K562 (cell line): ENCODE measurements at regions not wholly inside any gene's neighbourhood (a gene's known extent, or its start where the extent isn't known, plus 50 kb on each side); places are given as distances from the start of the nearest gene placed in this dataset.
A peak's percentile ranks its signal among the peaks of the same experiment; 100 is the strongest.

Experiments used
- ATAC-seq: fragments of 200-7000 bp; cut with Tn5 transposase; 3 replicates; pipeline ENCODE4 v1.9.1; 2020; ENCODE audit warnings: moderate library complexity
- BruUV-seq: library from RNA; stranded (reverse); fragments of 400-500 nt; replicated peaks from 2 replicates; lab custom pipeline; 2021; lab: Mats Ljungman, UMichigan
- CTCF ChIA-PET: fragments of 300-600 bp; formaldehyde crosslinking; extraction: SDS; loops from one replicate; lab custom pipeline; 2021; ENCODE audit warnings: low intra/inter-chr PET ratio; lab: Yijun Ruan, JAX
- POLR2A ChIA-PET: fragments of 300-600, 350-650 bp; sonication (Branson Sonifier 250); formaldehyde crosslinking; extraction: SDS; loops from one replicate; lab custom pipeline; 2021; ENCODE audit warnings: antibody characterized with exemption, inconsistent platforms; lab: Yijun Ruan, JAX
- DNase-seq, 4 experiments: peaks; one replicate each; pipeline versions ENCODE4 v3.0.0 to v3.0.0-alpha.2; 2011 to 2018; ENCODE audit warnings: low spot score in 3 of 4, mixed read lengths in 3 of 4; ENCODE audit errors: extremely low read depth in 1 of 4
- FAIRE-seq: peaks from 2 replicates; lab custom pipeline; 2011; peaks lifted over from hg19 to GRCh38; lab: Jason Lieb, UNC
- H2AFZ ChIP-seq: 2 replicates; pipeline ENCODE4 v1.6.0; 2011; ENCODE audit warnings: low read depth, low read length, control low read depth, inconsistent platforms
- H3K27ac ChIP-seq: fragments of 200-600 bp; 3 replicates; pipeline ENCODE4 v1.8.0; 2011; ENCODE audit warnings: low read depth, mild to moderate bottlenecking, control low read depth, inconsistent platforms, low read length, moderate library complexity, mixed read lengths; ENCODE audit errors: extremely low read depth
- H3K27me3 ChIP-seq, 2 experiments: fragments of 300-600 bp in 1 of 2; 2 replicates in 1 of 2; 3 replicates in 1 of 2; pipeline versions ENCODE4 v1.6.0 to v1.8.0; 2011; ENCODE audit warnings: inconsistent platforms in 2 of 2, low read length in 2 of 2, mild to moderate bottlenecking in 1 of 2, mixed read lengths in 1 of 2, moderate library complexity in 1 of 2; ENCODE audit not compliant: control insufficient read depth in 2 of 2, insufficient read depth in 2 of 2
- H3K36me3 ChIP-seq: fragments of 300-600 bp; 3 replicates; pipeline ENCODE4 v1.8.0; 2011; ENCODE audit warnings: mild to moderate bottlenecking, low read length, inconsistent platforms; ENCODE audit not compliant: control insufficient read depth, insufficient read depth
- H3K4me1 ChIP-seq, 2 experiments: fragments of 200-600 bp in 1 of 2; replicated peaks in 1 of 2; 2 replicates in 1 of 2; 3 replicates in 1 of 2; pipeline versions ENCODE4 v1.5.1 to v1.8.0; 2011; ENCODE audit warnings: inconsistent platforms in 2 of 2, low read length in 2 of 2, mild to moderate bottlenecking in 1 of 2, mixed read lengths in 1 of 2, moderate library complexity in 1 of 2; ENCODE audit not compliant: control insufficient read depth in 2 of 2, insufficient read depth in 2 of 2
- H3K4me2 ChIP-seq: 2 replicates; pipeline ENCODE4 v1.6.1; 2011; ENCODE audit warnings: low read length, control low read depth, inconsistent platforms, mixed read lengths; ENCODE audit not compliant: insufficient read depth
- H3K4me3 ChIP-seq: fragments of 200-600 bp; sonication (generic), shearing (Covaris generic); 2 replicates; pipeline ENCODE4 v1.5.1; 2016; ENCODE audit warnings: control low read depth, inconsistent platforms
- H3K79me2 ChIP-seq: fragments of 200-600 bp; 3 replicates; pipeline ENCODE4 v1.8.0; 2011; ENCODE audit warnings: low read length, inconsistent platforms; ENCODE audit not compliant: control insufficient read depth, insufficient read depth
- H3K9ac ChIP-seq, 2 experiments: 2 replicates each; pipeline versions ENCODE4 v1.6.0 to v1.6.1; 2011; ENCODE audit warnings: low read depth in 2 of 2, low read length in 2 of 2, control low read depth in 1 of 2, inconsistent platforms in 1 of 2, mild to moderate bottlenecking in 1 of 2, mixed read lengths in 1 of 2; ENCODE audit not compliant: insufficient read depth in 1 of 2
- H3K9me1 ChIP-seq: one replicate; pipeline ENCODE4 v1.6.0; 2011; ENCODE audit warnings: inconsistent platforms, mild to moderate bottlenecking, low read length, moderate library complexity; ENCODE audit not compliant: control insufficient read depth, insufficient read depth
- H3K9me3 ChIP-seq: replicated peaks from 2 replicates; pipeline ENCODE4 v1.5.1; 2011; ENCODE audit warnings: low read depth, low read length, inconsistent platforms; ENCODE audit not compliant: control insufficient read depth, insufficient read depth
- H4K20me1 ChIP-seq: replicated peaks from 2 replicates; pipeline ENCODE4 v1.6.1; 2011; ENCODE audit warnings: low read length, inconsistent platforms, mixed read lengths; ENCODE audit not compliant: control insufficient read depth, insufficient read depth
- BACH1 ChIP-seq: fragments of 200-800 bp; sonication (Bioruptor generic); IDR thresholded peaks from 2 replicates; pipeline ENCODE4 v1.6.1; 2016; ENCODE audit warnings: missing genetic modification characterization, missing compliant biosample characterization
- EHMT2 ChIP-seq: fragments of 450-650 bp; IDR thresholded peaks from 2 replicates; pipeline ENCODE4 v1.6.1; 2018; ENCODE audit warnings: antibody characterized with exemption
- FOSL1 ChIP-seq: fragments of 200-800 bp; sonication (Bioruptor generic); conservative IDR thresholded peaks from 2 replicates; pipeline ENCODE4 v1.6.1; 2016; ENCODE audit warnings: missing genetic modification characterization, missing compliant biosample characterization
- MCM5 ChIP-seq: fragments of 450-650 bp; IDR thresholded peaks from 2 replicates; pipeline ENCODE4 v1.6.1; 2016; ENCODE audit warnings: low read depth
- RHOXF2B ChIP-seq: fragments of 250-450 bp; sonication (Bioruptor Pico); conservative IDR thresholded peaks from 2 replicates; pipeline ENCODE4 v1.5.1; 2021
- SMC3 ChIP-seq: conservative IDR thresholded peaks from 2 replicates; pipeline ENCODE4 v1.6.1; 2011; ENCODE audit warnings: low read depth, low read length, improper control_type of control experiment; ENCODE audit not compliant: insufficient read depth
- SRF ChIP-seq, 2 experiments: fragments of 250-450, 450-650 bp in 1 of 2; sonication (Bioruptor Pico) in 1 of 2; sonication (generic) in 1 of 2; formaldehyde crosslinking; IDR thresholded peaks; 2 replicates each; pipeline versions ENCODE4 v1.5.0 to v1.5.1; 2020 to 2022; ENCODE audit warnings: mild to moderate bottlenecking in 1 of 2, missing genetic modification reagents in 1 of 2
- YY1 ChIP-seq, 3 experiments: IDR thresholded peaks; 2 replicates each; pipeline ENCODE4 v1.6.1; 2011; ENCODE audit warnings: low read length in 2 of 3, mild to moderate bottlenecking in 2 of 3, moderate library complexity in 2 of 3, borderline replicate concordance in 1 of 3, control low read depth in 1 of 3, low read depth in 1 of 3; ENCODE audit not compliant: insufficient read depth in 3 of 3, insufficient replicate concordance in 2 of 3, control insufficient read depth in 1 of 3, insufficient read length in 1 of 3; ENCODE audit errors: extremely low read depth in 1 of 3
- ZNF384 ChIP-seq: IDR thresholded peaks from 2 replicates; pipeline ENCODE4 v1.6.1; 2012; ENCODE audit warnings: low read depth, low read length, improper control_type of control experiment
- ZNF584 ChIP-seq: fragments of 200-800 bp; sonication (Bioruptor generic); IDR thresholded peaks from 2 replicates; pipeline ENCODE4 v1.6.1; 2016; ENCODE audit warnings: low read depth, mild to moderate bottlenecking, missing genetic modification characterization, missing compliant biosample characterization
- ZNF764 ChIP-seq: fragments of 250-450 bp; sonication (Bioruptor Pico); IDR thresholded peaks from 2 replicates; pipeline ENCODE4 v1.4.0; 2020; ENCODE audit warnings: low read depth, mild to moderate bottlenecking, moderate library complexity
- WGBS: fragments of 100-300 bp; shearing (Covaris generic); methylation state at CpG from one replicate; pipeline ENCODE4 v1.1.6; 2016; ENCODE audit warnings: low coverage, mixed read lengths; ENCODE audit not compliant: insufficient coverage; ENCODE audit errors: missing lambda C conversion rate; 5-methylcytosine and 5-hydroxymethylcytosine counted together
- in situ Hi-C: fragments of 300-500 bp; cut with MboI; formaldehyde crosslinking; loops from 4 replicates; pipeline ENCODE4 v1.15.0; 2018; ENCODE audit warnings: inconsistent platforms, mixed read lengths
- intact Hi-C: fragments of 100-400 bp; cut with micrococcal nuclease; formaldehyde crosslinking; loops from 2 replicates; pipeline ENCODE4 v1.14.2; 2022
- TF ChIP-seq, protein P1 (sequence below): IDR thresholded peaks from 2 replicates; pipeline ENCODE4 v1.6.1; 2012; ENCODE audit warnings: low read depth, low read length, improper control_type of control experiment, borderline replicate concordance
- TF ChIP-seq, protein P2 (sequence below), 3 experiments: IDR thresholded peaks in 2 of 3; conservative IDR thresholded peaks in 1 of 3; 2 replicates each; pipeline ENCODE4 v1.5.1; 2011 to 2012; ENCODE audit warnings: low read length in 3 of 3, mild to moderate bottlenecking in 3 of 3, control low read depth in 2 of 3, improper control_type of control experiment in 1 of 3, inconsistent platforms in 1 of 3, low read depth in 1 of 3, mixed read lengths in 1 of 3, moderate library complexity in 1 of 3; ENCODE audit not compliant: insufficient read depth in 2 of 3
- TF ChIP-seq, protein P3 (sequence below): fragments of 250-450 bp; sonication (Bioruptor Pico); IDR thresholded peaks from 2 replicates; pipeline ENCODE4 v1.5.0; 2022; ENCODE audit warnings: mild to moderate bottlenecking

DNA sequence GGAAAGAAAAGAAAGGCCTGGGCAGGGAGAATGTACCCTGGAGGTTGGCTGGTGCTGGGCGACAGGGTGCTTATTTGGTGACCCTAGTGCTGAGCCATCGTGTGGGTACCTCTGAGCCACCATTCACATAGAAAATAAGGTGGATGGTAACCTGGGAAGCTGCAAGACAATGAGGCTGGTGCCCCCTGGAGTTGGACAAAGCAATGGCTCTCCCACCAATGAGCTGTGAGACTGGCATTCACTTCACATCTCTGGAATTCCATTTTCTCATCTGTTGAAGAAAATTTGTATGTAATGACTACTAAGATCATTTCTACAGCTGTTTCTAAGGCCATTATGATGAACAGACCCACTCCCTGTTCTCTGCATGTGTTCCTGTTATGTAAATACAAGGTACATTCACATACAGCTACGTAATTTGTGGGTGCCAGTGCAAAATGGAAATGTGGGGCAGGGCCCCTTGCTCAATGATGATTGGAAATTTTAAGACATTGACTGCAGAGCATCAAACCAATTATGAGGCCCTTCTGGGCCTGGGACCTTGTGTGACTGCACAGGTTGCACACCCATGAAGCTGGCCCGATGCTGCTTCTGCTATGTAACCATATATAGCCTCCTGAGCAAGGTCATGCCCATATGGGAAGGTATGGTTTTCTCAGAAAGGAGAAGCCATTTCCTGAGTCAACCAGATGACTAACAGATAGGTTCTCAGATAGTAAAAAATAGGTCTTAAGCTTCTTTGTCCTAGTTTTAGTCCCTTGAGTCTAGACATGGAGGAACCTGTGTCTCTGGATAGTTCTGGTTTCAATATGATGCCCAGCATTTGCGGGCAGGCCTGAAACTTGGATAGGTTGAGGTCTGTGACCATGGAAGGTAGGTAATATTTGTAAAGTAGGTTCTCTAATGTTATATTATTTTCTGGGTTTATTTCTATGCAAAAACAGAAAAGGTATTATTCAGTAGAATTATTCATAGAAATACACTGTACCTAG, 63.4 kb upstream of the IGF1 start:
- Histone ChIP-seq H4K20me1 (no peaks in the 10 kb centered on the region), H3K27me3 (no peaks in the 10 kb centered on the region), H3K4me3 (no peak overlapping the region), H3K27ac (no peak overlapping the region), H3K9me3 (no peaks in the 10 kb centered on the region), H2AFZ (no peak overlapping the region), H3K9me1 (no peaks in the 10 kb centered on the region), H3K4me2 (no peak overlapping the region), H3K9ac (no peak overlapping the region), H3K79me2 (no peaks in the 10 kb centered on the region), H3K4me1 (no peaks in the 10 kb centered on the region; a peak in 2 of 5 replicates), H3K36me3 (no peaks in the 10 kb centered on the region)
- BruUV-seq, result no TSS peak
- POLR2A ChIA-PET, result interaction anchor here (2.4 kb wide), 1 partner anchor 10 kb away, joined by 11 read pairs; no protein-coding TSS in a partner anchor
- intact Hi-C loops, result loop anchor here (5.0 kb wide), 1 partner anchor 601 kb away; no protein-coding TSS in a partner anchor
- in situ Hi-C loops, result no loop called here
- FAIRE-seq, result no peak
- DNase-seq, result peak in 1 of 4 experiments; percentile 12
- 18% methylated on average over 5 of the region's 5 CpGs for WGBS
- peak; percentile 71; the same call in 2 of the 3 replicates for ATAC-seq
- CTCF ChIA-PET, result no interaction called here
- no peak for TF ChIP-seq ZNF384
- TF ChIP-seq, protein P1, sequence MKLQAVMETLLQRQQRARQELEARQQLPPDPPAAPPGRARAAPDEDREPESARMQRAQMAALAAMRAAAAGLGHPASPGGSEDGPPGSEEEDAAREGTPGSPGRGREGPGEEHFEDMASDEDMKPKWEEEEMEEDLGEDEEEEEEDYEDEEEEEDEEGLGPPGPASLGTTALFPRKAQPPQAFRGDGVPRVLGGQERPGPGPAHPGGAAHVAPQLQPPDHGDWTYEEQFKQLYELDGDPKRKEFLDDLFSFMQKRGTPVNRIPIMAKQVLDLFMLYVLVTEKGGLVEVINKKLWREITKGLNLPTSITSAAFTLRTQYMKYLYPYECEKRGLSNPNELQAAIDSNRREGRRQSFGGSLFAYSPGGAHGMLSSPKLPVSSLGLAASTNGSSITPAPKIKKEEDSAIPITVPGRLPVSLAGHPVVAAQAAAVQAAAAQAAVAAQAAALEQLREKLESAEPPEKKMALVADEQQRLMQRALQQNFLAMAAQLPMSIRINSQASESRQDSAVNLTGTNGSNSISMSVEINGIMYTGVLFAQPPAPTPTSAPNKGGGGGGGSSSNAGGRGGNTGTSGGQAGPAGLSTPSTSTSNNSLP, result no peak
- no peak for TF ChIP-seq ZNF584 (CRISPR knock-in tag)
- TF ChIP-seq, protein P2, sequence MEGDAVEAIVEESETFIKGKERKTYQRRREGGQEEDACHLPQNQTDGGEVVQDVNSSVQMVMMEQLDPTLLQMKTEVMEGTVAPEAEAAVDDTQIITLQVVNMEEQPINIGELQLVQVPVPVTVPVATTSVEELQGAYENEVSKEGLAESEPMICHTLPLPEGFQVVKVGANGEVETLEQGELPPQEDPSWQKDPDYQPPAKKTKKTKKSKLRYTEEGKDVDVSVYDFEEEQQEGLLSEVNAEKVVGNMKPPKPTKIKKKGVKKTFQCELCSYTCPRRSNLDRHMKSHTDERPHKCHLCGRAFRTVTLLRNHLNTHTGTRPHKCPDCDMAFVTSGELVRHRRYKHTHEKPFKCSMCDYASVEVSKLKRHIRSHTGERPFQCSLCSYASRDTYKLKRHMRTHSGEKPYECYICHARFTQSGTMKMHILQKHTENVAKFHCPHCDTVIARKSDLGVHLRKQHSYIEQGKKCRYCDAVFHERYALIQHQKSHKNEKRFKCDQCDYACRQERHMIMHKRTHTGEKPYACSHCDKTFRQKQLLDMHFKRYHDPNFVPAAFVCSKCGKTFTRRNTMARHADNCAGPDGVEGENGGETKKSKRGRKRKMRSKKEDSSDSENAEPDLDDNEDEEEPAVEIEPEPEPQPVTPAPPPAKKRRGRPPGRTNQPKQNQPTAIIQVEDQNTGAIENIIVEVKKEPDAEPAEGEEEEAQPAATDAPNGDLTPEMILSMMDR (IDR thresholded peaks at IDR 0.05 in 2 of 3, conservative IDR thresholded peaks at IDR 0.05 in 1 of 3; ENCODE audit: insufficient read depth in 2 of 3, low read depth in 1 of 3, low read length in 3 of 3), result peak; percentile 28 to 50 (median 49); a peak in 5 of 6 replicates
- no peak for TF ChIP-seq BACH1 (tag)
- TF ChIP-seq FOSL1, result peak; percentile 79
- no peak for TF ChIP-seq EHMT2
- TF ChIP-seq SRF (CRISPR knock-in tag; IDR thresholded peaks at IDR 0.05), result peak in 1 of 2 experiments; percentile 73; a peak in 1 of 4 replicates
- TF ChIP-seq ZNF764 (CRISPR knock-in tag), result no peak
- TF ChIP-seq MCM5, result no peak
- 0 out of 2 replicates have a peak, but pooled peaks have one; percentile 21 for TF ChIP-seq SMC3
- TF ChIP-seq, protein P3, sequence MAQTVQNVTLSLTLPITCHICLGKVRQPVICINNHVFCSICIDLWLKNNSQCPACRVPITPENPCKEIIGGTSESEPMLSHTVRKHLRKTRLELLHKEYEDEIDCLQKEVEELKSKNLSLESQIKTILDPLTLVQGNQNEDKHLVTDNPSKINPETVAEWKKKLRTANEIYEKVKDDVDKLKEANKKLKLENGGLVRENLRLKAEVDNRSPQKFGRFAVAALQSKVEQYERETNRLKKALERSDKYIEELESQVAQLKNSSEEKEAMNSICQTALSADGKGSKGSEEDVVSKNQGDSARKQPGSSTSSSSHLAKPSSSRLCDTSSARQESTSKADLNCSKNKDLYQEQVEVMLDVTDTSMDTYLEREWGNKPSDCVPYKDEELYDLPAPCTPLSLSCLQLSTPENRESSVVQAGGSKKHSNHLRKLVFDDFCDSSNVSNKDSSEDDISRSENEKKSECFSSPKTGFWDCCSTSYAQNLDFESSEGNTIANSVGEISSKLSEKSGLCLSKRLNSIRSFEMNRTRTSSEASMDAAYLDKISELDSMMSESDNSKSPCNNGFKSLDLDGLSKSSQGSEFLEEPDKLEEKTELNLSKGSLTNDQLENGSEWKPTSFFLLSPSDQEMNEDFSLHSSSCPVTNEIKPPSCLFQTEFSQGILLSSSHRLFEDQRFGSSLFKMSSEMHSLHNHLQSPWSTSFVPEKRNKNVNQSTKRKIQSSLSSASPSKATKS (CRISPR knock-in tag), result no peak
- no peak for TF ChIP-seq YY1 (IDR thresholded peaks at IDR 0.05; ENCODE audit: borderline replicate concordance in 1 of 3, control insufficient read depth in 1 of 3, extremely low read depth in 1 of 3, insufficient read depth in 3 of 3, insufficient read length in 1 of 3, insufficient replicate concordance in 2 of 3, low read depth in 1 of 3, low read length in 2 of 3)
- TF ChIP-seq RHOXF2B (CRISPR knock-in tag), result no peak
